ENCODE measurements at regions not wholly inside any gene's neighbourhood (a gene's known extent, or its start where the extent isn't known, plus 50 kb on each side); places are given as distances from the start of the nearest gene placed in this dataset.
"Not testable (repeated sequence)": the region's sequence is repeated elsewhere in the genome, so short reads cannot be mapped to it uniquely, and the experiment has no call there.

DNA sequence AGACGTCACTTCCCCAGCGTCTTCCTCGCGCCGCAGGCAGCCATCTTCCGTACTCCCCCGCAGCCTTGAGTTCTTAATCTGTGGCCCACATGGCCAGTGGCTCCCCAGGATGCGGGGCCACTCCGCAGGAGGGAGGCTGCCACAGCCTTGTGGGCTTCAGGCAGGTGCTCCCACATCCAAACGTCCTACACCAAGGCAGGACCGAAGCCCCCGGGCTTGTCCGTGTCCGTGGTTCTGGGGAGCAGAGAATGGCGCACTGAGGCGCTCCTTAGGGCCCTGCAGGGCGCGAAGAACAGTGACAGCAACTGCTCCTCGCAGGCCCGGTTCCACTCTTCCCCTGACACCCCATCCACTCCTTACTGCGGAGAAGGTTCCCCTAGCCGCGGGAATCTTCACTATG lies 755.8 kb downstream of the PRIM2 start:
- TF ChIP-seq, protein P1, sequence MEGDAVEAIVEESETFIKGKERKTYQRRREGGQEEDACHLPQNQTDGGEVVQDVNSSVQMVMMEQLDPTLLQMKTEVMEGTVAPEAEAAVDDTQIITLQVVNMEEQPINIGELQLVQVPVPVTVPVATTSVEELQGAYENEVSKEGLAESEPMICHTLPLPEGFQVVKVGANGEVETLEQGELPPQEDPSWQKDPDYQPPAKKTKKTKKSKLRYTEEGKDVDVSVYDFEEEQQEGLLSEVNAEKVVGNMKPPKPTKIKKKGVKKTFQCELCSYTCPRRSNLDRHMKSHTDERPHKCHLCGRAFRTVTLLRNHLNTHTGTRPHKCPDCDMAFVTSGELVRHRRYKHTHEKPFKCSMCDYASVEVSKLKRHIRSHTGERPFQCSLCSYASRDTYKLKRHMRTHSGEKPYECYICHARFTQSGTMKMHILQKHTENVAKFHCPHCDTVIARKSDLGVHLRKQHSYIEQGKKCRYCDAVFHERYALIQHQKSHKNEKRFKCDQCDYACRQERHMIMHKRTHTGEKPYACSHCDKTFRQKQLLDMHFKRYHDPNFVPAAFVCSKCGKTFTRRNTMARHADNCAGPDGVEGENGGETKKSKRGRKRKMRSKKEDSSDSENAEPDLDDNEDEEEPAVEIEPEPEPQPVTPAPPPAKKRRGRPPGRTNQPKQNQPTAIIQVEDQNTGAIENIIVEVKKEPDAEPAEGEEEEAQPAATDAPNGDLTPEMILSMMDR (IDR thresholded peaks at IDR 0.05; ENCODE audit: unreplicated experiment): no peak
- Mint-ChIP-seq H3K27me3 (ENCODE audit: insufficient read depth, unreplicated experiment) (no peaks in the 10 kb centered on the region), H3K36me3 (ENCODE audit: insufficient read depth, unreplicated experiment) (peaks cover 5% of the 10 kb centered on the region), H3K4me3 (ENCODE audit: unreplicated experiment) (no peak overlapping the region), H3K27ac (ENCODE audit: low read depth, unreplicated experiment) (no peak overlapping the region), H3K4me1 (ENCODE audit: insufficient read depth, unreplicated experiment) (no peaks in the 10 kb centered on the region), H3K9me3 (ENCODE audit: unreplicated experiment) (no peaks in the 10 kb centered on the region)
- intact Hi-C loops (cut with micrococcal nuclease): no loop called here
- POLR2A ChIA-PET: no interaction called here
- CTCF ChIA-PET: no interaction called here
- BruUV-seq (replicated peaks): no TSS peak
- no peak for DNase-seq (ENCODE audit: unreplicated experiment)

DNA sequence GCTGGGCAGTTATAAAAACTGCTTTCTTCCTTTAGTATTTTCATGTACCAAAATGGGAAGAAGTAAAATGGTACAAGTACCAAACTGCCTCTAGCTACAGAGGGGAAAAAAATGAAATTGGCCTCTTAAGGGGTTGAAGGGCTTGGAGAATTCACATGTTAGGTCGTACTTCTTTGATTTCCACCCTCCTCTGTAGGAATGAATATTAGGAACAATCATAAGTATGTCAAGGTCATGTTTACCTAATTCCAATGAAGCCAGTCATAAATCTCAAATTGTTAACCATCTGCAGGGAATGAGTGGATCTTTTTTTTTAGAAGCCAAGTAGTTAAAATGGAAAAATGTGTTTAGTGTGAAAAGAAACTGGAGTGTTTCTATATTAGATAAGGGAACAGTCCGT lies 772.6 kb downstream of the PRIM2 start:
- DNase-seq (ENCODE audit: unreplicated experiment); H3K27me3 Mint-ChIP-seq (ENCODE audit: insufficient read depth, unreplicated experiment); H3K4me1 Mint-ChIP-seq (ENCODE audit: insufficient read depth, unreplicated experiment); POLR2A ChIA-PET; BruUV-seq (replicated peaks); CTCF ChIA-PET; H3K27ac Mint-ChIP-seq (ENCODE audit: low read depth, unreplicated experiment); H3K36me3 Mint-ChIP-seq (ENCODE audit: insufficient read depth, unreplicated experiment); intact Hi-C loops (cut with micrococcal nuclease); H3K9me3 Mint-ChIP-seq (ENCODE audit: unreplicated experiment); H3K4me3 Mint-ChIP-seq (ENCODE audit: unreplicated experiment): not testable (repeated sequence)

DNA sequence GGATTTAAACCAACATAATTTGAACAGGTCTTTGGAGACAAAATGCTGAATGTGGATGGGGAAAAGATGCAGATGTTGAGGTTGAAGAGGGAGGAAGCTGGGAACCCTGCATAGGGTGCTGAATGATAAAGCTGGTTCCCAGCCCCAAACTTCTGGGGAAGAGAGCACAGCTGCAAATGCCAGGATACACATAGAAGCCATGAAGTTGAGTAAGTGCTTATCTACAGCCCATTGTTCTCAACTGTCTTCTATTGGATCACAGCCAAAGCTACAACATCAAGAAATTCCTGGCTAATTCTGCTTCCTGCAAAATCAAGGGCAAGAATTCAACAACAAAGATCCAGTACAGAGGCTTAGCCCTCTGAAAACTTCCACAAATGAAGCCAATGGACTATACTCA lies 779.8 kb downstream of the PRIM2 start:
- intact Hi-C loops (cut with micrococcal nuclease); H3K27ac Mint-ChIP-seq (ENCODE audit: low read depth, unreplicated experiment); H3K27me3 Mint-ChIP-seq (ENCODE audit: insufficient read depth, unreplicated experiment); H3K4me1 Mint-ChIP-seq (ENCODE audit: insufficient read depth, unreplicated experiment); H3K9me3 Mint-ChIP-seq (ENCODE audit: unreplicated experiment); H3K4me3 Mint-ChIP-seq (ENCODE audit: unreplicated experiment); DNase-seq (ENCODE audit: unreplicated experiment); POLR2A ChIA-PET; BruUV-seq (replicated peaks); H3K36me3 Mint-ChIP-seq (ENCODE audit: insufficient read depth, unreplicated experiment): not testable (repeated sequence)
- CTCF ChIA-PET: interaction anchor here (0.5 kb wide), 1 partner anchor 247 kb away, joined by 3 read pairs; no protein-coding TSS in a partner anchor

DNA sequence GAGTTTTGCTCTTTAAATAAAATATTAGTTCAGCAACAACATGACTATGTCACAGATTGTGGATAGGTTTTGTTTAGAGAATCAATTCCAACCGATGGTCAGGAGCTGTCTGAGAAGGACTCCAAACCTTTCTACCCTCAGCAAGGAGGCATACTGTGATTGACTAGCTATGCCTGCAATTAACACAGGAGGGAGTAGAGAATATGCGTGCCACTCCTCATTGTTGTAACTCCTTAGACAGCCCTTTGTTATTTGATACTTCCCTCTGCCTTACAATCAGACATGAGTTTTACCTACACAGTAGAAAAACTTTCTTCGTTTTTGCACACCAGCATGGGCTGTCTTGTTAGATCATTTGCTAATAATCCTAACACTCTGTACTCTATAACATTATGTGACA lies 796.5 kb downstream of the PRIM2 start:
- H3K27me3 Mint-ChIP-seq (ENCODE audit: insufficient read depth, unreplicated experiment): no peaks in the 10 kb centered on the region
- CTCF ChIA-PET: no interaction called here
- H3K9me3 Mint-ChIP-seq (ENCODE audit: unreplicated experiment): no peaks in the 10 kb centered on the region
- no peaks in the 10 kb centered on the region for H3K36me3 Mint-ChIP-seq (ENCODE audit: insufficient read depth, unreplicated experiment)
- peak; percentile 30 for DNase-seq (ENCODE audit: unreplicated experiment)
- intact Hi-C loops (cut with micrococcal nuclease): no loop called here
- H3K4me1 Mint-ChIP-seq (ENCODE audit: insufficient read depth, unreplicated experiment): no peaks in the 10 kb centered on the region
- H3K27ac Mint-ChIP-seq (ENCODE audit: low read depth, unreplicated experiment): no peak overlapping the region
- no peak overlapping the region for H3K4me3 Mint-ChIP-seq (ENCODE audit: unreplicated experiment)
- POLR2A ChIA-PET: no interaction called here
- BruUV-seq (replicated peaks): no TSS peak
- TF ChIP-seq, protein P1 (IDR thresholded peaks at IDR 0.05; ENCODE audit: unreplicated experiment): peak; percentile 9

DNA sequence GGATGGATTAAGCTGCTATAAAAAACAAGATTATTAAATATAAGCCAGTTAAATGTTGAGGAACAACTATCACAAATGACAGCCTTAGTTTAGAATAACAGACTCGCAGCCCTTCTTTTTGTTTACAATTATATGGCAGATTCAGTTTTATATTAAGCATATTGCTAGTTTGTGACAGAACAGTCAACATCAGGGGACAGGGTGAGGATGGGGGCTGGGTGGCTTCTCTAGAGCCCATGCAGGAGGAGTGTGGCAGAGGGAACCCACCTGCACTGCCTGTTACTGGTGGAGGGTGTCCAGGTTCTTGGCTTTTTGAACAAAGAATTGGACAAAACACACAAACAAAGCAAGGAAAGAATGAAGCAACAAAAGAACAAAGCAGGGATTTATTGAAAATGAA lies 799.7 kb downstream of the PRIM2 start:
- not testable (repeated sequence) for H3K4me3 Mint-ChIP-seq (ENCODE audit: unreplicated experiment)

DNA sequence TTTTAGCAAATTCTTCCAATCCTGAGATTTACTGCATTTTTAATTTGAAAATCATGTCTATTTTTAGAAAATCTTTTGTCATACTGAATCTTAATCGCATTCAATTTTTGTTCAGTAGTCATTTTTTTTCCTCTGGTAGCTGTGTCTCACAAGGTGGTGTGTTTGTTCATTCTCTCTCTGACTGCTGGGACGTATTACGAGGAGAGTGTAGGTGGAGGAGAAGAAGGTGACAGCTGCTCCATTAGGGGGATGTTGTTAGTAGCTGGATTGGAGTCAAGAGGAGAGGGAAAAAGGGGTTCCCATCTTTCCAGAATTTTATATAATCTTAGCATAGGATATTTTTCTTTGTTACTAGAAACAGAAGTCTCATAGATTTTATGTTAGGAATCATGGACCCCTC lies 804.2 kb downstream of the PRIM2 start:
- H3K36me3 Mint-ChIP-seq (ENCODE audit: insufficient read depth, unreplicated experiment); CTCF ChIA-PET; POLR2A ChIA-PET; intact Hi-C loops (cut with micrococcal nuclease); H3K9me3 Mint-ChIP-seq (ENCODE audit: unreplicated experiment); H3K27ac Mint-ChIP-seq (ENCODE audit: low read depth, unreplicated experiment); DNase-seq (ENCODE audit: unreplicated experiment); H3K4me3 Mint-ChIP-seq (ENCODE audit: unreplicated experiment); H3K27me3 Mint-ChIP-seq (ENCODE audit: insufficient read depth, unreplicated experiment); H3K4me1 Mint-ChIP-seq (ENCODE audit: insufficient read depth, unreplicated experiment); BruUV-seq (replicated peaks): not testable (repeated sequence)

More for the DNA sequence above, 799.7 kb downstream of the PRIM2 start:
- H3K36me3 Mint-ChIP-seq (ENCODE audit: insufficient read depth, unreplicated experiment); BruUV-seq (replicated peaks); H3K4me1 Mint-ChIP-seq (ENCODE audit: insufficient read depth, unreplicated experiment); CTCF ChIA-PET; DNase-seq (ENCODE audit: unreplicated experiment); POLR2A ChIA-PET; H3K9me3 Mint-ChIP-seq (ENCODE audit: unreplicated experiment); intact Hi-C loops (cut with micrococcal nuclease); H3K27me3 Mint-ChIP-seq (ENCODE audit: insufficient read depth, unreplicated experiment): not testable (repeated sequence)
- peak overlapping the region; percentile 71 for H3K27ac Mint-ChIP-seq (ENCODE audit: low read depth, unreplicated experiment)

DNA sequence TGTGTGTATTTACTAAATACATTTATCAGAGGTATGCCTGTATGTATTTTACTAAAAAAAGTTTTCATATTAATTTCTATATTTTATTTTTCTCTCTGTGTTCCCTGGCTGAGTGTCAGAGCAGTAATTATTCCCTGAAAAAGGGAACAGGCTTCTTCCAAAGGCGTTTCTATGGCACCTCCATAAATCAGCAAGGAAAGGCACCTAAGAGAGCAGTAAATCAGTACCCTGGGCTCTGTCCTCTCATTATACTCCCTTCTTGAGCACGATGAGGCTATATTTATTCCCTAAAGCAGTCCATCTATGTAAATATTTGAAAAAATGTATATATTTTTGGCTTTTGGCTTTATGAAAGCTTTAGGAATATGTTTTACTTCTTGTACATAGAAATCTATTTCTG lies 806.3 kb downstream of the PRIM2 start:
- DNase-seq (ENCODE audit: unreplicated experiment); H3K27me3 Mint-ChIP-seq (ENCODE audit: insufficient read depth, unreplicated experiment); H3K9me3 Mint-ChIP-seq (ENCODE audit: unreplicated experiment); H3K36me3 Mint-ChIP-seq (ENCODE audit: insufficient read depth, unreplicated experiment); BruUV-seq (replicated peaks); H3K27ac Mint-ChIP-seq (ENCODE audit: low read depth, unreplicated experiment); POLR2A ChIA-PET; H3K4me1 Mint-ChIP-seq (ENCODE audit: insufficient read depth, unreplicated experiment); CTCF ChIA-PET; intact Hi-C loops (cut with micrococcal nuclease); H3K4me3 Mint-ChIP-seq (ENCODE audit: unreplicated experiment): not testable (repeated sequence)

DNA sequence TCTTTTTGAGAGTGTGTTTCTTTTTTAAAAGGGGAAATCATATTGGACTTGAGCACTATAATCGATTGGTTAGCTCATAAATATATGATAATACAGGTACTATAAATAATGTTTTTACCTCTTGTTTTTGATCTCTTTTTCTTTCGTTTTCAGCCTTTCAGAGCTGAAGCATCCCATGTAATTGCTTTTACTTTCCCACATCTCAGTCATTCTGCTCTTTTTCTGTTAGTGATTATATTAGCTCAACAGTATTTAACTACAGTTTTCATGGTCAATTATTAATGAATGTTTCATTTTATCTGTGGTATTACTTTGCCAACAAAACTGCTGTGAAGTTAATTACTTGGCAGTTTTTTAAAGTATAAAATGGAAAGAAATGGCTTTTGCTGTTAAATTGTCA lies 811.1 kb downstream of the PRIM2 start:
- H3K27ac Mint-ChIP-seq (ENCODE audit: low read depth, unreplicated experiment); CTCF ChIA-PET; H3K27me3 Mint-ChIP-seq (ENCODE audit: insufficient read depth, unreplicated experiment); BruUV-seq (replicated peaks); H3K4me3 Mint-ChIP-seq (ENCODE audit: unreplicated experiment); H3K36me3 Mint-ChIP-seq (ENCODE audit: insufficient read depth, unreplicated experiment); H3K4me1 Mint-ChIP-seq (ENCODE audit: insufficient read depth, unreplicated experiment); intact Hi-C loops (cut with micrococcal nuclease); DNase-seq (ENCODE audit: unreplicated experiment); POLR2A ChIA-PET: not testable (repeated sequence)
- peaks cover 16% of the 10 kb centered on the region for H3K9me3 Mint-ChIP-seq (ENCODE audit: unreplicated experiment)
